H1 (cell line): ENCODE measurements at regions not wholly inside any gene's neighbourhood (a gene's known extent, or its start where the extent isn't known, plus 50 kb on each side); places are given as distances from the start of the nearest gene placed in this dataset.

Experiments used
- CBX5 ChIP-seq: fragments of 300-800, 300-1000 bp; sonication (generic); IDR thresholded peaks from 2 replicates; pipeline ENCODE4 v1.7.1; 2016; ENCODE audit warnings: antibody characterized with exemption, low read length, low read depth
- CHD7 ChIP-seq: fragments of 300-600 bp; sonication (generic); IDR thresholded peaks from 2 replicates; pipeline ENCODE4 v1.7.1; 2012; ENCODE audit warnings: low read length, moderate library complexity, mild to moderate bottlenecking, inconsistent platforms; ENCODE audit not compliant: insufficient replicate concordance
- EP300 ChIP-seq, 2 experiments: IDR thresholded peaks; 1 replicate in 1 of 2; 2 replicates in 1 of 2; pipeline ENCODE4 v1.6.1; 2011 to 2012; ENCODE audit warnings: low read depth in 2 of 2, low read length in 2 of 2, mild to moderate bottlenecking in 2 of 2, borderline replicate concordance in 1 of 2, inconsistent platforms in 1 of 2, moderate library complexity in 1 of 2
- POLR2AphosphoS5 ChIP-seq: IDR thresholded peaks from 2 replicates; pipeline ENCODE4 v1.6.1; 2011; ENCODE audit warnings: low read depth, low read length
- RNF2 ChIP-seq: fragments of 200-900, 300-1000 bp; sonication (generic); IDR thresholded peaks from 2 replicates; pipeline ENCODE4 v1.7.1; 2016; ENCODE audit warnings: borderline replicate concordance, low read depth, mild to moderate bottlenecking, antibody characterized with exemption, low read length; ENCODE audit not compliant: poor library complexity, severe bottlenecking; ENCODE audit errors: missing control alignments
- SRF ChIP-seq: IDR thresholded peaks from 2 replicates; pipeline ENCODE4 v1.6.1; 2011; ENCODE audit warnings: mild to moderate bottlenecking, low read depth, low read length, moderate library complexity

- no peak for TF ChIP-seq CHD7
- no peak for TF ChIP-seq EP300 (IDR thresholded peaks at IDR 0.05; ENCODE audit: borderline replicate concordance in 1 of 2, low read depth in 2 of 2, low read length in 2 of 2)
- TF ChIP-seq CBX5 = no peak
- TF ChIP-seq POLR2AphosphoS5 = no peak
- TF ChIP-seq SRF = no peak
- TF ChIP-seq RNF2 = no peak
Observed at GRCh38 chr14:30322819-30323218, 236.1 kb upstream of the G2E3 start (continued).
